IPS DF 19.7 (cell line): ENCODE measurements at regions not wholly inside any gene's neighbourhood (a gene's known extent, or its start where the extent isn't known, plus 50 kb on each side); places are given as distances from the start of the nearest gene placed in this dataset.
"Not testable (repeated sequence)": the region's sequence is repeated elsewhere in the genome, so short reads cannot be mapped to it uniquely, and the experiment has no call there.

Experiments
- DNase-seq: peaks from one replicate; pipeline ENCODE4 v3.0.0-alpha.2; 2013; ENCODE audit warnings: low read depth, low spot score

- no peak for DNase-seq
Observed at GRCh38 chr3:68676136-68676535, 256.2 kb downstream of the TAFA4 start.

- no peak for DNase-seq
Observed at GRCh38 chr3:68667346-68667745, 265.0 kb downstream of the TAFA4 start.

- no peak for DNase-seq
Observed at GRCh38 chr3:68666429-68667136, 265.8 kb downstream of the TAFA4 start.

- no peak for DNase-seq
Observed at GRCh38 chr3:68664276-68664675, 268.1 kb downstream of the TAFA4 start.

- no peak for DNase-seq
Observed at GRCh38 chr3:68662176-68662575, 270.2 kb downstream of the TAFA4 start.

- DNase-seq: not testable (repeated sequence)
Observed at GRCh38 chr3:68650657-68651056, 281.7 kb downstream of the TAFA4 start.

GRCh38 chr3:68648494-68648893, 283.9 kb downstream of the TAFA4 start:
- no peak for DNase-seq

- DNase-seq: peak; percentile 60
Observed at GRCh38 chr3:68631850-68632545, 300.3 kb downstream of the TAFA4 start.

GRCh38 chr3:68620211-68620610, 312.1 kb downstream of the TAFA4 start:
- DNase-seq: no peak

- no peak for DNase-seq
Observed at GRCh38 chr3:68614087-68614486, 318.3 kb downstream of the TAFA4 start.

- no peak for DNase-seq
Observed at GRCh38 chr3:68571321-68571720, 361.0 kb downstream of the TAFA4 start.

GRCh38 chr3:68560728-68561127, 371.6 kb downstream of the TAFA4 start:
- no peak for DNase-seq

GRCh38 chr3:68535782-68536181, 396.6 kb downstream of the TAFA4 start:
- DNase-seq: peak; percentile 5

GRCh38 chr3:68523330-68523729, 409.0 kb downstream of the TAFA4 start:
- no peak for DNase-seq

GRCh38 chr3:68515237-68515636, 417.1 kb downstream of the TAFA4 start:
- no peak for DNase-seq

GRCh38 chr3:68504201-68504600, 428.1 kb downstream of the TAFA4 start:
- no peak for DNase-seq

- not testable (repeated sequence) for DNase-seq
Observed at GRCh38 chr3:68485845-68486244, 446.5 kb downstream of the TAFA4 start.

- DNase-seq: no peak
Observed at GRCh38 chr3:68485051-68485450, 447.3 kb downstream of the TAFA4 start.

GRCh38 chr3:68483601-68484000, 448.7 kb downstream of the TAFA4 start:
- DNase-seq: no peak

GRCh38 chr3:68483041-68483440, 449.3 kb downstream of the TAFA4 start:
- no peak for DNase-seq

- no peak for DNase-seq
Observed at GRCh38 chr3:68482565-68482964, 449.8 kb downstream of the TAFA4 start.

GRCh38 chr3:68479779-68480178, 452.6 kb downstream of the TAFA4 start:
- no peak for DNase-seq

- no peak for DNase-seq
Observed at GRCh38 chr3:68468695-68469375, 463.5 kb downstream of the TAFA4 start.
